Loucy (cell line): ENCODE measurements at regions not wholly inside any gene's neighbourhood (a gene's known extent, or its start where the extent isn't known, plus 50 kb on each side); places are given as distances from the start of the nearest gene placed in this dataset.

Source experiments
- EZH2phosphoT487 ChIP-seq: fragments of 200-600 bp; IDR thresholded peaks from 2 replicates; pipeline ENCODE4 v1.6.1; 2018; ENCODE audit warnings: antibody characterized with exemption, mild to moderate bottlenecking, moderate library complexity, borderline replicate concordance
- TF ChIP-seq, protein P1 (sequence below): fragments of 200-600 bp; sonication (generic); conservative IDR thresholded peaks from 2 replicates; pipeline ENCODE4 v1.5.1; 2014; ENCODE audit warnings: mild to moderate bottlenecking, antibody characterized with exemption, low read length

DNA sequence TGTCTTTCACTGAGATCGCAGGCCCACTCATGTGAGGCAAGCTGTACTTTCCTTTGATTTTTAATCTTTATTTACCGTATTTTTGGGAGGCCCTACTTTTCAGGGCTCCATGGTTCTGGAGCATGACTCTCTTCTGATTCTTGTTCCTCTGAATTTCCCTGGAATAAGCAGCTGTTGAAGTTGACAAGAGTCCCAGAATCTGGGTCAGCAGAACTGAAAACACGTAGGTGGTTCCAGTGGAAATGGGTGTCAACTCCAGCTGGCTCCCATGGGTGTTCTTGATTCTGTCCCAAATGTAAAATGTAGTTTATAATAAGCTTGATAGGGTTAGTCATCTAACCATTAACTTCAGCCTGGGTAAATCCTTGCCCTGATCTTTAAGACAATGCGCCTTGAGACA is 409.4 kb downstream of the GATA3 start:
- TF ChIP-seq, protein P1, sequence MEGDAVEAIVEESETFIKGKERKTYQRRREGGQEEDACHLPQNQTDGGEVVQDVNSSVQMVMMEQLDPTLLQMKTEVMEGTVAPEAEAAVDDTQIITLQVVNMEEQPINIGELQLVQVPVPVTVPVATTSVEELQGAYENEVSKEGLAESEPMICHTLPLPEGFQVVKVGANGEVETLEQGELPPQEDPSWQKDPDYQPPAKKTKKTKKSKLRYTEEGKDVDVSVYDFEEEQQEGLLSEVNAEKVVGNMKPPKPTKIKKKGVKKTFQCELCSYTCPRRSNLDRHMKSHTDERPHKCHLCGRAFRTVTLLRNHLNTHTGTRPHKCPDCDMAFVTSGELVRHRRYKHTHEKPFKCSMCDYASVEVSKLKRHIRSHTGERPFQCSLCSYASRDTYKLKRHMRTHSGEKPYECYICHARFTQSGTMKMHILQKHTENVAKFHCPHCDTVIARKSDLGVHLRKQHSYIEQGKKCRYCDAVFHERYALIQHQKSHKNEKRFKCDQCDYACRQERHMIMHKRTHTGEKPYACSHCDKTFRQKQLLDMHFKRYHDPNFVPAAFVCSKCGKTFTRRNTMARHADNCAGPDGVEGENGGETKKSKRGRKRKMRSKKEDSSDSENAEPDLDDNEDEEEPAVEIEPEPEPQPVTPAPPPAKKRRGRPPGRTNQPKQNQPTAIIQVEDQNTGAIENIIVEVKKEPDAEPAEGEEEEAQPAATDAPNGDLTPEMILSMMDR = no peak
- TF ChIP-seq EZH2phosphoT487 = no peak
